ENCODE measurements at regions not wholly inside any gene's neighbourhood (a gene's known extent, or its start where the extent isn't known, plus 50 kb on each side); places are given as distances from the start of the nearest gene placed in this dataset.

DNA sequence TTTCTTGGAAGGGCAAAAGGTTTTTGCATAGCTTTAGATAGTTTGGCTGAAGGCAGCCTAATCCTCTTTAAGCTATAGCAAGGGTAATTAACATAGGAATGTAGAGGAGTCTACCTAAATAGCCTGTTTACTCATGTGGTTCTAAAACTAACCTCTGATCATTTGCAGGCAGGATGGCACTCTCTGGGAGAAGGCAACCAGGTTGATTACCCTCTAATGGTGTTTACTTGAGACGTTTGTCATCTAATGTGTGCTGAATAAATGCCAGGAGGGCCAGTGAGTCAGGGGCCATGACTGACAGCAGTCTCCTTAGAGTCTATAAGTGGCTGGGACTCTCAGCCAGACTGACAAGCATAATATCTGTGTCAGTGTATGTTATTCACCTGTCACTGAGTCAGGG, 286.4 kb downstream of the PCNX1 start:
- Histone ChIP-seq H3K36me3 (no peaks in the 10 kb centered on the region), H3K27me3 (replicated peaks; ENCODE audit: insufficient read depth) (no peaks in the 10 kb centered on the region), H3K4me3 (no peak overlapping the region), H3K4me1 (replicated peaks) (no peaks in the 10 kb centered on the region), H3K27ac (no peak overlapping the region), H3K9me3 (no peaks in the 10 kb centered on the region)
- DNase-seq (ENCODE audit: low spot score) = no peak
- TF ChIP-seq POLR2AphosphoS5 (IDR thresholded peaks at IDR 0.05) (no peak), POLR2A (IDR thresholded peaks at IDR 0.05) (no peak)
- TF ChIP-seq, protein P1, sequence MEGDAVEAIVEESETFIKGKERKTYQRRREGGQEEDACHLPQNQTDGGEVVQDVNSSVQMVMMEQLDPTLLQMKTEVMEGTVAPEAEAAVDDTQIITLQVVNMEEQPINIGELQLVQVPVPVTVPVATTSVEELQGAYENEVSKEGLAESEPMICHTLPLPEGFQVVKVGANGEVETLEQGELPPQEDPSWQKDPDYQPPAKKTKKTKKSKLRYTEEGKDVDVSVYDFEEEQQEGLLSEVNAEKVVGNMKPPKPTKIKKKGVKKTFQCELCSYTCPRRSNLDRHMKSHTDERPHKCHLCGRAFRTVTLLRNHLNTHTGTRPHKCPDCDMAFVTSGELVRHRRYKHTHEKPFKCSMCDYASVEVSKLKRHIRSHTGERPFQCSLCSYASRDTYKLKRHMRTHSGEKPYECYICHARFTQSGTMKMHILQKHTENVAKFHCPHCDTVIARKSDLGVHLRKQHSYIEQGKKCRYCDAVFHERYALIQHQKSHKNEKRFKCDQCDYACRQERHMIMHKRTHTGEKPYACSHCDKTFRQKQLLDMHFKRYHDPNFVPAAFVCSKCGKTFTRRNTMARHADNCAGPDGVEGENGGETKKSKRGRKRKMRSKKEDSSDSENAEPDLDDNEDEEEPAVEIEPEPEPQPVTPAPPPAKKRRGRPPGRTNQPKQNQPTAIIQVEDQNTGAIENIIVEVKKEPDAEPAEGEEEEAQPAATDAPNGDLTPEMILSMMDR (IDR thresholded peaks at IDR 0.05) = no peak
- WGBS = 38% methylated on average over 1 of the region's 1 CpG
- intact Hi-C loops (cut with DNase I) = no loop called here

DNA sequence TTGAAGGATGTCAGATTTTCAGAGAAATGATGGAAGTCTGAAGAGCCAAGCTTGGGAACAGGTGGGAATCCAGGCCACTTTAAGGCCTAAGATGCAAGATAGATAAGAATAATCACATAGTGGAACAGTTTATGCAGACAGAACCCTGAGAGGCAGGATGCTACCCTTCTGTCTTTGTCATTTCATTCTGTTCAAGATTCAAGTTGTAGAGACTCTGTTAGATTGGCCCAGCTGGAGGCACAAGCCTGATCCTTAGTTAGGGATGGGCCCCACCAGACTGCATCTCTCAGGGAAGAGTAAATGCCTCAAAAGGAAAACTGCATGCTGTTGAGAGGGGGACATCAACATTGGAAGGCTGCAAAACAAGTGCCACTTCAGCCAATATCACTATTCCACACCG, 287.0 kb downstream of the PCNX1 start:
- Histone ChIP-seq H3K4me3 (no peak overlapping the region), H3K36me3 (no peaks in the 10 kb centered on the region), H3K9me3 (no peaks in the 10 kb centered on the region), H3K4me1 (replicated peaks) (no peaks in the 10 kb centered on the region), H3K27me3 (replicated peaks; ENCODE audit: insufficient read depth) (no peaks in the 10 kb centered on the region), H3K27ac (no peak overlapping the region)
- 32% methylated on average over 1 of the region's 1 CpG for WGBS
- TF ChIP-seq, protein P1 (IDR thresholded peaks at IDR 0.05) = no peak
- TF ChIP-seq POLR2AphosphoS5 (IDR thresholded peaks at IDR 0.05) = no peak
- TF ChIP-seq POLR2A (IDR thresholded peaks at IDR 0.05) = no peak
- DNase-seq (ENCODE audit: low spot score) = no peak
- intact Hi-C loops (cut with DNase I) = no loop called here

DNA sequence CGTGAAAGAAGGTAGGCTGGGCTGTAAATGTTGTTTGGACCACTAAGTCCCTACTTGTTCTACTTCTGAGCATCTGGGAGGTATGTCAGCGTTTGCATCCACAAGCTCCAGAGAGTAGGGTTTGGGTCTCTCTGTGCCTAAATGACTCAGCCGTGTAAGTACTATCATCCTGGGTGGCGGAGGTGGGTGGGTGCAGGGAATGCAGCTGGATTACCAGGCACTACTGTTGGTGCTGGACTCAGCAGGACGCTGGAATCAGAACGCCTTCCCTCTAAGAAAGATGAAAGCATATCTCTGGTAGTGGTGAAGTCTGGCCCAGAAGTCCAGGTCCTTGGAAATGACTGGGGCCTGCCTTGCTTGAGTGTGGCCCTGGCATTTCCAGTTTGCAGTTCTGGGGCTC, 289.7 kb downstream of the PCNX1 start:
- no peak for DNase-seq (ENCODE audit: low spot score)
- Histone ChIP-seq H3K4me3 (no peak overlapping the region), H3K9me3 (no peaks in the 10 kb centered on the region), H3K27me3 (replicated peaks; ENCODE audit: insufficient read depth) (no peaks in the 10 kb centered on the region), H3K4me1 (replicated peaks) (no peaks in the 10 kb centered on the region), H3K27ac (no peak overlapping the region), H3K36me3 (no peaks in the 10 kb centered on the region)
- WGBS = 72% methylated on average over 6 of the region's 6 CpGs
- TF ChIP-seq, protein P1 (IDR thresholded peaks at IDR 0.05) = no peak
- no peak for TF ChIP-seq POLR2AphosphoS5 (IDR thresholded peaks at IDR 0.05)
- no peak for TF ChIP-seq POLR2A (IDR thresholded peaks at IDR 0.05)
- intact Hi-C loops (cut with DNase I) = no loop called here

DNA sequence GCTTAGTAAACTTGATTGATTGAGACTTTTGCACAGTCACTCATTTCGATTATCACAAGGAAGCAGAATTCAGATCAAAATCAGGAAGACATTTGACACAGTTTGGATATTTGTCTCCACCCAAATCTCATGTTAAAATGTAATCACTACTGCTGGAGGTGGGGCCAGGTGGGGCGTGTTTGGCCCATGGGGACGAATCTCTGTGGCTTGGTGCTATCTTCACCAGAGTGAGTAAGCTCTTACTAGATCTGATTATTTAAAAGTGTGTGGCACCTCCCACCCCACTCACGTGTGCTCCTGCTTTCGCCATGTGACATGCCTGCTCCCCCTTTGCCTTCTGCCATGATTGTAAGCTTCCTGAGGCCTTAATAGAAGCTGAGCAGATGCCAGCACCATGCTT, 291.4 kb downstream of the PCNX1 start:
- no peak for DNase-seq (ENCODE audit: low spot score)

DNA sequence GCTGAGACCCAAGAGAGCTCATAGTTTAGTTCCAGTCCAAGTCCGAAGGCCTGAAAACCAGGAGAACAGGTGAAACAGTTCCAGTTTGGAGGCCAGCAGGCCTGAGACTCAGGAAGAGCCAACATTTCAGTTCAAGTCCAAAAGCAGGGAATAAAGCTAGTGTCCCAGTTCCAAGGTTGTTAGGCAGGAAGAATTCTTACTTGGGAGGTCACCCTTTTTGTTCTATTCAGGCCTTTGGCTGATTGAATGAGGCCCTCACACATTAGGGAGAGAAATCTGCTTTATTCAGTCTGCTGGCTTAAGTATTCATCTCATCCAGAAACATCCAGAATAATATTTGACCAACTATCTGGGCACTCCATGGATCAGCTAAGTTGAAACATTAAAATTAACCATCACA, 294.6 kb downstream of the PCNX1 start:
- Histone ChIP-seq H3K36me3 (no peaks in the 10 kb centered on the region), H3K27me3 (replicated peaks; ENCODE audit: insufficient read depth) (no peaks in the 10 kb centered on the region), H3K4me3 (no peak overlapping the region), H3K9me3 (no peaks in the 10 kb centered on the region), H3K4me1 (replicated peaks) (no peaks in the 10 kb centered on the region), H3K27ac (no peak overlapping the region)
- intact Hi-C loops (cut with DNase I) = no loop called here
- no peak for DNase-seq (ENCODE audit: low spot score)
- 91% methylated on average over 1 of the region's 1 CpG for WGBS
- TF ChIP-seq, protein P1 (IDR thresholded peaks at IDR 0.05) = no peak

More for the DNA sequence above, 291.4 kb downstream of the PCNX1 start:
- no peak overlapping the region for H3K27ac ChIP-seq
- H3K36me3 ChIP-seq = no peaks in the 10 kb centered on the region
- no peaks in the 10 kb centered on the region for H3K9me3 ChIP-seq
- TF ChIP-seq POLR2AphosphoS5 (IDR thresholded peaks at IDR 0.05) (no peak), POLR2A (IDR thresholded peaks at IDR 0.05) (no peak)
- intact Hi-C loops (cut with DNase I) = no loop called here
- no peaks in the 10 kb centered on the region for H3K4me1 ChIP-seq (replicated peaks)
- 71% methylated on average over 5 of the region's 5 CpGs for WGBS
- H3K27me3 ChIP-seq (replicated peaks; ENCODE audit: insufficient read depth) = no peaks in the 10 kb centered on the region
- no peak overlapping the region for H3K4me3 ChIP-seq

Data from prostate gland (tissue), 2 donors.